NCI-H774 (cell line): ENCODE measurements at regions not wholly inside any gene's neighbourhood (a gene's known extent, or its start where the extent isn't known, plus 50 kb on each side); places are given as distances from the start of the nearest gene placed in this dataset.
A peak's percentile ranks its signal among the peaks of the same experiment; 100 is the strongest.
"Not testable (repeated sequence)": the region's sequence is repeated elsewhere in the genome, so short reads cannot be mapped to it uniquely, and the experiment has no call there.

Source experiments
- DNase-seq: peaks from one replicate; lab custom pipeline; 2025; lab: John Stamatoyannopoulos, UW

GRCh38 chr12:97616946-97617345 lies 154.3 kb downstream of the RMST start:
- no peak for DNase-seq

GRCh38 chr12:97628962-97629361 lies 166.4 kb downstream of the RMST start:
- no peak for DNase-seq

- no peak for DNase-seq
These were observed 166.8 kb downstream of the RMST start for GRCh38 chr12:97629382-97629781.

GRCh38 chr12:97630356-97630755 lies 167.8 kb downstream of the RMST start:
- no peak for DNase-seq

GRCh38 chr12:97630875-97631274 lies 168.3 kb downstream of the RMST start:
- DNase-seq: no peak

- no peak for DNase-seq
These were observed 175.2 kb downstream of the RMST start for GRCh38 chr12:97637770-97638169.

- no peak for DNase-seq
These were observed 176.1 kb downstream of the RMST start for GRCh38 chr12:97638739-97639138.

- DNase-seq: no peak
These were observed 177.1 kb downstream of the RMST start for GRCh38 chr12:97639702-97640101.

- DNase-seq: no peak
These were observed 178.2 kb downstream of the RMST start for GRCh38 chr12:97640826-97641225.

- peak; percentile 14 for DNase-seq
These were observed 180.3 kb downstream of the RMST start for GRCh38 chr12:97642911-97643310.

- DNase-seq: no peak
These were observed 181.3 kb downstream of the RMST start for GRCh38 chr12:97643924-97644323.

- no peak for DNase-seq
These were observed 183.1 kb downstream of the RMST start for GRCh38 chr12:97645726-97646125.

- no peak for DNase-seq
These were observed 184.5 kb downstream of the RMST start for GRCh38 chr12:97647142-97647541.

GRCh38 chr12:97650242-97650641 lies 187.6 kb downstream of the RMST start:
- DNase-seq: no peak

GRCh38 chr12:97656548-97656947 lies 193.9 kb downstream of the RMST start:
- DNase-seq: not testable (repeated sequence)

- no peak for DNase-seq
These were observed 196.7 kb downstream of the RMST start for GRCh38 chr12:97659117-97659880.

GRCh38 chr12:97666263-97666662 lies 203.7 kb downstream of the RMST start:
- no peak for DNase-seq

GRCh38 chr12:97672870-97673269 lies 210.3 kb downstream of the RMST start:
- DNase-seq: no peak

GRCh38 chr12:97680751-97681150 lies 218.1 kb downstream of the RMST start:
- DNase-seq: no peak

GRCh38 chr12:97681612-97682504 lies 219.3 kb downstream of the RMST start:
- DNase-seq: no peak

- no peak for DNase-seq
These were observed 222.8 kb downstream of the RMST start for GRCh38 chr12:97685360-97685759.

GRCh38 chr12:97701901-97702300 lies 239.3 kb downstream of the RMST start:
- no peak for DNase-seq

GRCh38 chr12:97711392-97711791 lies 248.8 kb downstream of the RMST start:
- no peak for DNase-seq
